Activated T-helper 1 cell treated with anti-CD3 and anti-CD28 coated beads, Interleukin-12 subunit alpha, Interleukin-12 subunit beta, Interleukin-2, Interleukin-4 antibody, amounts not matched to agents 30 ng/mL and 10 ng/mL and 1 ng/mL, durations not matched to agents 14 hours and 24 hours and 36 hours (primary cell): ENCODE measurements at regions not wholly inside any gene's neighbourhood (a gene's known extent, or its start where the extent isn't known, plus 50 kb on each side); places are given as distances from the start of the nearest gene placed in this dataset.
"Not testable (repeated sequence)": the region's sequence is repeated elsewhere in the genome, so short reads cannot be mapped to it uniquely, and the experiment has no call there.

Experiments used
- DNase-seq: peaks from one replicate; pipeline ENCODE4 v3.0.0; 2021; ENCODE audit warnings: low spot score
- H3K27ac Mint-ChIP-seq: one replicate; pipeline ENCODE4 v1.8.0; 2021; ENCODE audit warnings: mild to moderate bottlenecking, mixed read lengths
- H3K27me3 Mint-ChIP-seq: one replicate; pipeline ENCODE4 v1.8.0; 2022; ENCODE audit warnings: mild to moderate bottlenecking, moderate library complexity, mixed read lengths; ENCODE audit not compliant: insufficient read depth
- H3K36me3 Mint-ChIP-seq: one replicate; pipeline ENCODE4 v1.8.0; 2021; ENCODE audit warnings: low read depth, mixed read lengths
- H3K4me1 Mint-ChIP-seq: one replicate; pipeline ENCODE4 v1.8.0; 2021; ENCODE audit warnings: low read depth, mixed read lengths
- H3K4me3 Mint-ChIP-seq: one replicate; pipeline ENCODE4 v1.8.0; 2021; ENCODE audit warnings: mild to moderate bottlenecking, moderate library complexity, mixed read lengths
- H3K9me3 Mint-ChIP-seq: one replicate; pipeline ENCODE4 v1.8.0; 2021; ENCODE audit warnings: mixed read lengths
- intact Hi-C: fragments of 100-400 bp; cut with micrococcal nuclease; formaldehyde crosslinking; loops from one replicate; pipeline ENCODE4 v1.15.1; 2024

DNA sequence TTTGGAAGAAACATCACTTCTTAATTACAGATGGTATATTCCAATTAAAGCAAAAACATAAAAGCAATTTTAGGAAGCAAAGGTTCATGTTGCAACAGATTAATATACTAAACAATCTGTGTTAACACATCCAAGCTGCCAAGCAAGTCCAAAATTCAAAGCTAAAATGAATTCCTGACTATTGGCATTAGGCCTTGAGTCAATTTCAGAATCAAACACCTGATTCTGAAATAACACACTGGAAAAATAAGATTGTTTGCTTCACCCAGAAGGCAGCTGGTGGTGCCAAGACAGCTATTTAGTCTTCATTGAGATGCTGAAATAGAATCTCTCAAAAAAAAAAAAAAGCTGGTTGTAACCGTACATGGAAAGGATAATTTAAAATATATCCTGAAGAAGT, 465.6 kb downstream of the SOCS6 start:
- intact Hi-C loops, result no loop called here
- no peak for DNase-seq
- Mint-ChIP-seq H3K27ac (no peak overlapping the region), H3K9me3 (peaks cover 13% of the 10 kb centered on the region), H3K36me3 (no peaks in the 10 kb centered on the region), H3K4me1 (no peaks in the 10 kb centered on the region), H3K4me3 (no peak overlapping the region), H3K27me3 (no peaks in the 10 kb centered on the region)

DNA sequence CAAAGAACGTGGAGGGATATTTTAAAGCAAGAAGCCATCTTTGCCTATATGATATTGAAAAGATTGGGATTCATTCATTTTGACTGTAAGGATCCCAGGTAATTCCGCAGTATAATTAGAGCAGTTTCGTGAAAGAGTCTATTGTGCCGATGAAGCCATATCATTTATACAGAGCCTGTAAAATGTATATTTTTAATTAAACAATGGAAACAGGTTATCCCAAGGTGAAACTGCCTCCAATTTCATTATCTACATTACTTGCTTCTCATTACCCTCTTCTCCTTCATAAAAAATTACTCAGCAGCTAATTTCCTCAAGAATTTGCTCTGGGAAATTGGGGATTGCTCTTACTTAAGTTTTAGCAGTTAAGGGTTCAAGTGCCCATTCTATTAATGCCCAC, 444.1 kb downstream of the SOCS6 start:
- Mint-ChIP-seq H3K4me1 (no peaks in the 10 kb centered on the region), H3K36me3 (no peaks in the 10 kb centered on the region), H3K27ac (no peak overlapping the region), H3K9me3 (no peaks in the 10 kb centered on the region), H3K27me3 (no peaks in the 10 kb centered on the region), H3K4me3 (no peak overlapping the region)
- intact Hi-C loops, result no loop called here
- no peak for DNase-seq

DNA sequence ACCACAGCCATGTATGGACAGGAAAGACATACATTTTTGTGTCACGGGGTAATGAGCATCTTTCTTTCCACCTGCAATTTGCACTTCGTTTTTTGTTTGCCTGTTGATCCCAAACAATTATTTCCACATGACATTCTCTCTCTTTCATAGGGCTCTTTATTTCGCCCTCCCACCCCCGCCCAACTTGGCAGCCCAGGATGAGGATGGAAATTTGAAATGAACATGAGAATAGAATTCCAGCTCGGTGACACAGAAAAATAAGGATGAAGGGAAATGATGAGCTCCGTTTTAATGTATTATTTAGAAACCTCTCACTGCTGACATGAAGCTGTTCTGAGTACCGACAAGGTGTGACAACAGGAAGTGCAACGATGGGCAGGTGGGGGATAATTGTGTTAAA, 443.3 kb downstream of the SOCS6 start:
- Mint-ChIP-seq H3K4me3 (no peak overlapping the region), H3K27me3 (no peaks in the 10 kb centered on the region), H3K36me3 (no peaks in the 10 kb centered on the region), H3K9me3 (no peaks in the 10 kb centered on the region), H3K27ac (no peak overlapping the region), H3K4me1 (no peaks in the 10 kb centered on the region)
- DNase-seq, result no peak
- intact Hi-C loops, result no loop called here

- no peak overlapping the region for H3K27ac Mint-ChIP-seq
- no peaks in the 10 kb centered on the region for H3K27me3 Mint-ChIP-seq
- no peaks in the 10 kb centered on the region for H3K36me3 Mint-ChIP-seq
- DNase-seq, result no peak
- intact Hi-C loops, result no loop called here
- no peak overlapping the region for H3K4me3 Mint-ChIP-seq
- peaks cover 11% of the 10 kb centered on the region for H3K9me3 Mint-ChIP-seq
- no peaks in the 10 kb centered on the region for H3K4me1 Mint-ChIP-seq
Measured at GRCh38 chr18:70720607-70721006, 431.8 kb downstream of the SOCS6 start.

GRCh38 chr18:70709720-70710119, 420.9 kb downstream of the SOCS6 start:
- intact Hi-C loops, result no loop called here
- no peaks in the 10 kb centered on the region for H3K36me3 Mint-ChIP-seq

GRCh38 chr18:70709144-70709543, 420.3 kb downstream of the SOCS6 start:
- Mint-ChIP-seq H3K9me3 (peaks cover 16% of the 10 kb centered on the region), H3K36me3 (no peaks in the 10 kb centered on the region), H3K4me3 (no peak overlapping the region), H3K27ac (no peak overlapping the region), H3K4me1 (no peaks in the 10 kb centered on the region), H3K27me3 (no peaks in the 10 kb centered on the region)
- DNase-seq, result no peak
- intact Hi-C loops, result no loop called here

More at GRCh38 chr18:70709720-70710119, 420.9 kb downstream of the SOCS6 start:
- Mint-ChIP-seq H3K9me3 (peaks cover 16% of the 10 kb centered on the region), H3K4me3 (no peak overlapping the region), H3K27ac (no peak overlapping the region), H3K4me1 (no peaks in the 10 kb centered on the region), H3K27me3 (no peaks in the 10 kb centered on the region)
- DNase-seq, result no peak

- intact Hi-C loops, result no loop called here
- Mint-ChIP-seq H3K4me1 (no peaks in the 10 kb centered on the region), H3K27ac (no peak overlapping the region), H3K36me3 (no peaks in the 10 kb centered on the region), H3K9me3 (peaks cover 12% of the 10 kb centered on the region), H3K4me3 (no peak overlapping the region), H3K27me3 (no peaks in the 10 kb centered on the region)
- DNase-seq, result no peak
Measured at GRCh38 chr18:70705831-70706416, 417.1 kb downstream of the SOCS6 start.

DNA sequence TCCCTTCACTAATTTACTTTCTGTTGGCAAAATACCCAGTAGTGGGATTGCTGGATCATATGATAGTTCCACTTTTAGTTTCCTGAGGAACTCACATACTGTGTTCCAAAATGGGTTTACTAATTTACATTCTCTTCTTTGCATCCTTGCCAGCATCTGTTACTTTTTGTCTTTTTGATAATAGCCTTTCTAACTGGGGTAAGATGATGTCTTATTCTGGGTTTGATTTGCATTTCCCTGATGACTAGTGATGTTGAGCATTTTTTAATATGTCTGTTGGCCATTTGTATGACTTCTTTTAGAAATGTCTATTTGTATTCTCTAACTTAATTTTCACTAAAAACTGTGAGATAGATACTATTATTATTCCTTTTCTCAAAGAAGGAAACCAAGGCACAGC, 411.7 kb downstream of the SOCS6 start:
- no peaks in the 10 kb centered on the region for H3K4me1 Mint-ChIP-seq
- intact Hi-C loops, result no loop called here
- H3K36me3 Mint-ChIP-seq, result no peaks in the 10 kb centered on the region
- no peak overlapping the region for H3K27ac Mint-ChIP-seq
- H3K4me3 Mint-ChIP-seq, result no peak overlapping the region
- peaks cover 25% of the 10 kb centered on the region for H3K9me3 Mint-ChIP-seq
- DNase-seq, result no peak
- no peaks in the 10 kb centered on the region for H3K27me3 Mint-ChIP-seq

- intact Hi-C loops, result no loop called here
- no peak for DNase-seq
- Mint-ChIP-seq H3K27me3 (no peaks in the 10 kb centered on the region), H3K36me3 (no peaks in the 10 kb centered on the region), H3K27ac (no peak overlapping the region), H3K4me1 (no peaks in the 10 kb centered on the region), H3K4me3 (no peak overlapping the region), H3K9me3 (peaks cover 25% of the 10 kb centered on the region)
Measured at GRCh38 chr18:70698574-70698973, 409.7 kb downstream of the SOCS6 start.

DNA sequence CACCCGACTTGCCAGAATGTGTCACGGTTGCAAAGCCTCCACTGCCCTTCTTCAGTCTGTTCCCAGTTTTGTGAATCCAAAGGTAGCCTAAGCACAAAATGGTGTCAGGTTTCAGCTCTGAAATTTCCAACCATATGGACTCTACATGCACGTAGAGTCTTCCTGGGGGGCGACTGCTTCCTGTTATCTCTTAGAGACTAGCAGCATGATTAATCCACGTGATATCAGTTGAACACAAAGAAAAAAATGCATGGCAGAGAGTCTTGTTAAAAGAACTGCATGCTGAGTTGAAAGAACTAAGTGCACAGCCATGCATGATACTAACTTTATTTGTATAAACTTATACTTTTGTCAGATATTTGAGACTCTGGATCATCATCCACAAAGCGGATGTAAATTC, 404.4 kb downstream of the SOCS6 start:
- H3K36me3 Mint-ChIP-seq, result no peaks in the 10 kb centered on the region
- no peak for DNase-seq
- H3K9me3 Mint-ChIP-seq, result peaks cover 14% of the 10 kb centered on the region
- H3K27ac Mint-ChIP-seq, result no peak overlapping the region
- no peaks in the 10 kb centered on the region for H3K4me1 Mint-ChIP-seq
- H3K27me3 Mint-ChIP-seq, result no peaks in the 10 kb centered on the region
- intact Hi-C loops, result no loop called here
- H3K4me3 Mint-ChIP-seq, result no peak overlapping the region

DNA sequence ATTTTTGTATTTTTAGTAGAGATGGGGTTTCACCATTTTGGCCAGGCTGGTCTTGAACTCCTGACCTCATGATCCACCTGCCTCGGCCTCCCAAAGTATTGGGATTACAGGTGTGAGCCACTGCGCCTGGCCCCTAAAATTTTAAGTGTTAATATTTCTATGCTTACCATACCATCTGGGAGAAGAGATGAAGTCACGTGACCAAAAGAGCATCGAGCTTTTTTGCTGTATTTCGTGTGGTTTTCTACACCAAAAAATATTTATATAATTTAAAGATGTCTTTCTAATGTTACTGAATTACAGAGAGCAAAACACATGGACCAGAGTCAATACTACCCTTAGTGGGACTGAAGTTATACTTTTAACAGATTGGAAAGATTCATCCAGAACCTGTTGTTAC, 400.9 kb downstream of the SOCS6 start:
- DNase-seq, H3K4me3 Mint-ChIP-seq, H3K27me3 Mint-ChIP-seq, H3K36me3 Mint-ChIP-seq, H3K27ac Mint-ChIP-seq, intact Hi-C loops, H3K4me1 Mint-ChIP-seq, H3K9me3 Mint-ChIP-seq: not testable (repeated sequence)

DNA sequence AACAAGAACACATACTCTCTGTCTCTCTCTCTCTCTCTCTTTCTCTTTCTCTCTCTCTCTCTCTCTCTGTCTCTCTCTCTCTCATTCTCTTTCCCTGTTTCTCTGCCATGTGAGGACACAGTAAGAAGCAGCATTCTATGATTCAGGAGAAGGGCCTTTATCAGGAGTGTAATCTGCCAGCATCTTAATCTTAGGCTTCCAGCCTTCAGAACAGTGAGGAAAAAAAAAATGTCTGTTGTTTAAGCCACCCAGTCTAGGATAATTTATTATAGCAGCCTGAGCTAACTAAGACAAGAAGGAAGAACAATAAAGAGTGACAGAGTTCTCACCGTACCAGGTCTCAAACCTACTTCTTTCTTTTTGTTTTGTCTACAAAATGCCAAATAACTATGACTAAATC, 399.4 kb downstream of the SOCS6 start:
- H3K36me3 Mint-ChIP-seq, result no peaks in the 10 kb centered on the region
- H3K27me3 Mint-ChIP-seq, result no peaks in the 10 kb centered on the region
- H3K4me1 Mint-ChIP-seq, result peaks cover 5% of the 10 kb centered on the region
- no peak overlapping the region for H3K4me3 Mint-ChIP-seq
- H3K9me3 Mint-ChIP-seq, result no peaks in the 10 kb centered on the region
- intact Hi-C loops, result no loop called here
- no peak overlapping the region for H3K27ac Mint-ChIP-seq
- DNase-seq, result no peak

- Mint-ChIP-seq H3K36me3 (no peaks in the 10 kb centered on the region), H3K27ac (no peak overlapping the region), H3K4me1 (peaks cover 9% of the 10 kb centered on the region), H3K9me3 (no peaks in the 10 kb centered on the region), H3K27me3 (no peaks in the 10 kb centered on the region), H3K4me3 (no peak overlapping the region)
- intact Hi-C loops, result no loop called here
- no peak for DNase-seq
Measured at GRCh38 chr18:70684821-70685220, 396.0 kb downstream of the SOCS6 start.

DNA sequence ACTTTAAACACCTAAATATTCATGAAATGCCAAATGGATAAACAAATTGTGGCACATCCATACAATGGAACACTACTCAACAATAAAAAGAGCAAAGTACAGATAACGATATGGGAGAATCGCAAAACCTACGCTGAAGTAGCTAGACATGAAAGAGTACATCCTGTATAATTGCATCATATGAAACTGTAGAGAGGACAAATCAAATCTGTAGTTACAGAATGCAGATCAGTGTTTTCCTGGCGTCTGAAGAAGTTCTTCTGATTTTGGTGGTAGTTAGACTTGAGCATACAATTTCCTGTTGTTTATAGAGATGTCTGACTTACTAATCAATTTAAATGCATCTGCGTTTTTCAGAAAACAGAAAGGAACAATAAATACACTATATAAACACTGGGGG, 394.4 kb downstream of the SOCS6 start:
- no peaks in the 10 kb centered on the region for H3K9me3 Mint-ChIP-seq
- no peaks in the 10 kb centered on the region for H3K27me3 Mint-ChIP-seq
- no peaks in the 10 kb centered on the region for H3K36me3 Mint-ChIP-seq
- no peak for DNase-seq
- no peak overlapping the region for H3K4me3 Mint-ChIP-seq
- no peak overlapping the region for H3K27ac Mint-ChIP-seq
- peaks cover 9% of the 10 kb centered on the region for H3K4me1 Mint-ChIP-seq
- intact Hi-C loops, result no loop called here
